ENCODE measurements at regions not wholly inside any gene's neighbourhood (a gene's known extent, or its start where the extent isn't known, plus 50 kb on each side); places are given as distances from the start of the nearest gene placed in this dataset.
"Not testable (repeated sequence)": the region's sequence is repeated elsewhere in the genome, so short reads cannot be mapped to it uniquely, and the experiment has no call there.

GRCh38 chr7:149972977-149973376, 99.2 kb downstream of the ATP6V0E2 start:
- TF ChIP-seq CTCF, POLR2A (IDR thresholded peaks at IDR 0.05): not testable (repeated sequence)
